NCI-H82 treated with DMSO at 0.1 percent for 48 hours (cell line): ENCODE measurements at regions not wholly inside any gene's neighbourhood (a gene's known extent, or its start where the extent isn't known, plus 50 kb on each side); places are given as distances from the start of the nearest gene placed in this dataset.
A peak's percentile ranks its signal among the peaks of the same experiment; 100 is the strongest.
"Not testable (repeated sequence)": the region's sequence is repeated elsewhere in the genome, so short reads cannot be mapped to it uniquely, and the experiment has no call there.

Source experiments
- DNase-seq: peaks from one replicate; lab custom pipeline; 2025; ENCODE audit not compliant: unreplicated experiment; lab: John Stamatoyannopoulos, UW

DNA sequence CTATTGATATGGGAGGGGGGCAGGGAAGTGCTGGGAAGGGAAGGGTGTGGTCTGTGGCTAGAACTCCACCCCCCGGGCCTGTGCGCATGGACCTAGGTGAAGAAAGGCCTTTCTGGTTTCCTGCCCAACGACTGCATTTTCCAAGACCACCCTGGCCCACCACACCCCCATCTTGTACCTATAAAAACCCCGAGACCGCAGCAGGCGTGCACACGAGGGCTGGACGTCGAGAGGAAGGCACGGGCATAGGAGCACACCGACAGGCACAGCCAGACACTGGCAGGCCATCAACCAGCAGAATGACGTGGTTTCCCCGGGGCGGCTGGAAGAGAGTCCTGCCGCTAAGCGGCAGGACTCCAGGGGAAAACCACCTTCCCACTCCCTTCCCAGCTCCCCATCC is 981.1 kb downstream of the PCDH7 start:
- DNase-seq: no peak

DNA sequence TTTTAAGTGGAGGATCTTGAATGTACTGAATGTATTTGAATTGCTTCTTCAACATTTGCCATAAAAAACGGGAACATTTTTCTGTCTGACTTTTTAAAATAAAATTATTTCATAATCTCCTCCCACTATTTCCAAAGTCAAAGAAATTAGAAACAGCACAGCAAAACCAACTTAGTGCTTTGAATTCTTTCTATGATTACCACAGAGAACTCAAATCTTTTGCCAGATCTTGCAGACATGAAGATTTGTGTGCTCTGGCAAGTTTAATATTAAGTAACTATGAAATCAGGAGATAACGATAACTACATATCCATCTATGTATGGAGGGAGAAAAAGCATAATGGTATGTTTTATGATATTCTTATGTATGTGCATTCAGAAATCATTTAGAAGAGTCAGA is 982.2 kb downstream of the PCDH7 start:
- no peak for DNase-seq

DNA sequence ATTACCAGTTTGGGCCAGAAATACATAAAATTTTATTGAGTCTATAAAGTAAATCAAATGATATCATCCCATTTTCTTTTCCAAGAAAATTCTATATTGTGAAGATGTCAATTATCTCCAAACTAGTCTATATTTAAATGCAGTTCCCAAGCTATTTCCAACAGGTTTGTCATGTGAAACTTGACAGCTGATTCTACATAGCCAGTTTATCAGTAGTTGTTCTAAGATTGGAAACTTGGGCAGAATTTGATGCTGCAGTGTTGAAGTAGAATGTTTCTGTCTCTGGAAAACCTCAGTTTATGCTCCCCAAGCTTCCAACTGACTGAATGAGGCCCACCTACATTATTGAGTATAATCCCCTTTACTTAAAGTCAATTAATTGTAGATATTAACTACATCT is 994.1 kb downstream of the PCDH7 start:
- no peak for DNase-seq

DNA sequence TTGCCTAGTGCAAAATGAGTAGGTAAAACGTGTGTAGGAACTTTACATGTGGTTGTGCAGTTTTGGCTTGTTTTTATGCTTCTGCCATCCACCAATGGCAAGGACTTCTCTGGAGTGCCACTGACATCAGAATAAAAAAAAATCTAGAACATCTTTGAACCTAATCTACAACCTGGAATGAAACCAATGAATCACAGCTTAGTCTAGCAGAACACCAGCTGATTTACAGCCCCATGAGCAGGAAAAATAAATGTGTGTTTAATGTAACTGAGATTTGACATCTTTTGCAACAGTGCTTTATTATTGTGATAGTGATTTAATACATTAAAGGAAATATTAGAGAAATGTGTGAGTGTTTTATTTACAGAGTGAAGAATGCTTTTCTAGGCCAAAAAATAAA is 995.1 kb downstream of the PCDH7 start:
- no peak for DNase-seq

DNA sequence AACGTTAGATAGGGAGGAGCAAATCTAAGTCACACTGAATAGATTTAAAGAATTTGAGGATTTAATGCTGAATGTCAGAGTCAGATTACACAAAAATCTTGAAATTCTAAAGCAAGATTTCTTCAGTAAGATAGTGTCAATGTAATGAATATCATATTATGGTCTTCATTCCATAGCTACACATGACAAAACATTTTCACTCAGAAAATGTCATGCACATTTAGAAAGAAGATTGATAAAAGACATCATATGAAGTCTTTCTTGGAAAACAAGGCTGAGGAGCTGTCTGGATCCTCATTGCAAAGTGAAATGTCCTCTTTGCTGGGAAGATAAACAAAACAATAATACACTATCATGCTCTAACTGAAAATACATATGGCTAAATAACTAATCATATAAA is 1006.9 kb downstream of the PCDH7 start:
- DNase-seq: no peak

DNA sequence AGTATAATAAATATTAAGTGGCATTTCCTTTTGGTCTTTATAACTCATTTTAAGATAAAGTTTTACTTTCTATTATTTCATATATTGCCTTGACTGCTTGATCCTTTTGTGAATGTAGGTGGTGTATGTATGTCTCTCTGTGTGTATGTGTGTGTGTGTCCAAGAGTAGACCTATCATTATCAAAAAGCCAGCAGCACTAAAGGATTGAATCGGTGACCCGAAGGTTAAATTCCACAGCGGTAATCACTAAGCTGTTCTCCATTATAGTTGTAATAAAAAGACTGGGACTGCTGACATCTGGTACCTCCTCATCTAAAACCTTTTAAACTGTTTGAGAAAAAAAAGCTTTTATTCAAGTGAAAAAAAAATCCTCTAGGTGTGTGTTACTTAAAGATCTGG is 1014.8 kb downstream of the PCDH7 start:
- peak; percentile 56 for DNase-seq

DNA sequence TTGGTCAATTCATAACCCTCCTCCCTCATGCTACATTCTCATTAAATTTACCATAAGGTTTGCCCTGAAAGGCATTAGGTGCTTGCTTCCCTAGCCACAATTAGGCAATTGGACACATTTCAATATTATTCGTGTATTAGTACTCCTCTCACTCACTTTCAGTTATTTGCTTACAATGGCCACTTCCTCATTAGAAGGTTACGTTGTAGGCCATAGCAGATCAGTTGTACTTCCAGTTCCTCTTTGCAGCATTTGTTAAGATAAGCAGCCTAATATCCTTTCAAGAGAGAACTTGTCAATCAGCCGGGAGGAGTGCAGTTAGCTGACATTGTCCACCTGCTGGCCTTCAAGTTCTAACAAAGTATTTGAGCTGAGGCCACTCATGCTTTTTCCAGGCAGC is 1017.2 kb downstream of the PCDH7 start:
- DNase-seq: no peak

DNA sequence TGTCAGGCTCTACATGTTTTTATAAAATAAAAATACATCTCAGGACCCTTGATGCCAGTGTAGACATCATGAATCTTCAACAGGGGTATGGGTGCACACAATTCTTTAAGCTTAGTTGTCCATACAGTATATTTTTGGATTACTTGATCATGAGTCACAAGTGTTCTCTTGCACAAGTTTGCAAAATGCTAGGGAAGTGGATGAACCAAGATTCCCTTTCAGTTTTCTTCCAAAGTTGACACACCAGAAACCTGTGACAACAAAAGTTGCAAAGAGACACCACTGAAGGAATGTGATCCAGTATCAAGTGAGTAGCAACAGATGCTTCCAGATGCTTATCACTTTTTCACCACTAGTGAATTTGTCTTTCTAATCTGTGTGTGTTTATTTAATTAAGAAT is 1021.2 kb downstream of the PCDH7 start:
- no peak for DNase-seq

DNA sequence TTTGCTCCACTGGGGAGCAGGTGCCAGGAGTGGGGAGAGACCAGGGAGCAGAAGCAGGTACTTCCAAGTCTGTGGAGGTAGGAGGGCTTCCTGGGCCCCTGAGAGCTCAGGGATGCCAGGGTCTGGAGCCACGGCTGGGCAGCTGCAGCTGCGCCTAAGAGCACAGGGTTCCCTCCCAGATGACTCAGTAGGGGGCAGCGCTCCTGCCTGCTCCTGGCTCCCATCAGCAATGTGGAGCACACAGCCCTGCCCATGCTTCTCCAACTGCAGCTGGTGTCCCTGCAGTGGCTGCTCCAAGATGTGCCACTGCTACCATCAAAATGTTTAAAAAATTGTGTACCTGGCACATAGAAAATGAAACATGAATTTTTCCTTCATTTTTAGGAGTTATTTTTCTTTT is 1028.2 kb downstream of the PCDH7 start:
- DNase-seq: no peak

DNA sequence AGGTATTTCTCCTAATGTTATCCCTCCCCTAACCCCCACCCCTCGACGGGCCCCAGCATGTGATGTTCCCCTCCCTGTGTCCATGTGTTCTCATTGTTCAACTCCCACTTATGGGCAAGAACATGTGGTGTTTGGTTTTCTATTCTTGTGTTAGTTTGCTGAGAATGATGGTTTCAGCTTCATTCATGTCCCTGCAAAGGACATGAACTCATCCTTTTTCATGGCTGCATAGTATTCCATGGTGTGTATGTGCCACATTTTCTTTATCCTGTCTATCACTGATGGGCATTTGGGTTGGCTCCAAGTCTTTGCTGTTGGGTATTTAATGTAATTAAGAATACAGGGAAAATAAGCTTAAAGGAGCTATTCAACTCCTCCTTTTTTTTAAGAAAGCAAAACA is 1030.4 kb downstream of the PCDH7 start:
- not testable (repeated sequence) for DNase-seq

DNA sequence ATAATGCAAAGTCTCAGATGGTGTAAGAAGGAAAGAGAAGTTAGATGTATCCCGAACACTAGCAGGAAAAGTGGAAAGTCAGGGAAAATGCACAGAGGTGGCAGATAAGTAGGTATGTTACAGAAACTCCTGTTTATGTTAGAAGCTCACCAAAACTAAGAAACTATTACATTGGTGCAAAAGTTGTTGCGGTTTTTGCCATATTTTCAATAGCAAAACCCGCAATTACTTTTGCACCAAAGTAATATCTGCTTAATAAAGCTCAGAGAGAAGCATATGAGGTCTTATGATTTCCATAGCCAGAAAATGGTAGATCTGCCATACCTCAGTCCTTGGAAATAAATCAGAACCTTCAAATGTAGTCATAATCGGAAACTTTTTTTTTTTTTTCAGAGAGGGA is 1035.6 kb downstream of the PCDH7 start:
- DNase-seq: no peak

DNA sequence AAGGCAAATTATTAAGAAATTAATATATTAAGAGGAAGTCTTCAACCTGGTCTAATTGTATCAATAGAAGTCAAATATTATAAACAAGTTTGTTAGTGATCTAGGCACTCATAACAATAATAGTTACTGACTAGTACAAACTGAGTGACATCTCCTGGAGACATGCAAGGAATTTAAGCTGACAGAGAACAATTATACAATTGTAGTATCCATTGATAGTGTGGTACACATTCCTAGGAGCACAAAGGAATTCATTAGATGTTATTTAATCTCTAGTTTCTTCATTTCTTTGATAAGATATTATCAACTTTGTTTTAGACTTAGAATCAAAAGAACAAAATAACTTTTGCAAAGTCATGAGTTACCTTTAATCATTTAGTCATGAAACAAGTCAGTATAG is 1048.6 kb downstream of the PCDH7 start:
- no peak for DNase-seq

DNA sequence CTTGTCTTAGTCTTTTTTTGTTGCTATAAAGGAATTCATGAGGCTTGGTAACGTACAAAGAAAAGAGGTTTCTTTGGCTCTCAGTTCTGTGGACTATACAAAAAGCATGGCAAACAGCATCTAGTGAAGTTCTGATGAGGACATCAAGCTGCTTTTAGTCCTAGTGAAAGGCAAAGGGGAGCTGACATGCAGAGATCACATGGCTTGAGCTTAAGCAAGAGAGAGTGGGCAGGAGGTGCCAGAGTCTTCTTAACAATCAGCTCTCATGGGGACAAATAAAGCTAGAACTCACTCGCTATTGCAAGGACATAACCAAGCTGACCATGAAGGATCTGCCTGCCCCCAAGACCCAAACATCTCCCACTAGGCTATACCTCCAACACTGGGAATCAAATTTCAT is 1063.1 kb downstream of the PCDH7 start:
- DNase-seq: no peak

DNA sequence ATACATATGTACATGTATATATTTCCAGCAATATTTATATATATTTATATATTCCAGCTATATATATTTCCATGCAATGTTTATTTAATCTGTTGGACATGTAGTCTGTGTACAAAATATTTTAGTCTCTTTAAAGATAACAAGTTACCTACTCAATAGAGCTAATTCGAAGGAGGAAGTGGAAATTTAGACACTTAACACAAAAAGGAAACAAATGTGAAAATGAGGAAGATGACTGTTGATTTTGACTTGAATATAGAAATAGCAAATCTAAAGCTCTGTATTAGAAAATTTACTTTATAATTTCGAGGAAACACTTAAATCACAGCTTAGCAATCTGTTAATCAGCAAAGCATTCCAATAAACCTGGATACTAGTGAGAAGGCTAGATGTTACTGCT is 1064.4 kb downstream of the PCDH7 start:
- no peak for DNase-seq

DNA sequence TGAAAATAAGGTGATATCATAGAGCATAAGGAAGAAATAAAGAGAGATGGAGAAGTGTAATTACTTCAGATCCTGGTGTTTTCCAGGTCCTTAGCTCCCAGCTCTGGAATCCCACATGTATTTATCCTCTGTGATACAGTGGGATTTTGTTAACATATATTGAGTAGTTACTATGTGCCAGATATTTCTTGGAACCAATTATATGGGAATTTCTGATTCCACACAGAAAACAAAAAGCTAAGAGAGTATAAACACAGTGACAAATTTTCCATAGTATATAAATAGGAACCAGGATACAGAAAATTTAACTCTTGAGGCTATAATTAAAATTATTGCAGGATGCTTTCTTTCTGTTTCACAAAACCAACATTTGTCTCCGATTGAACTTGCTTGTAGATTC is 1067.5 kb downstream of the PCDH7 start:
- DNase-seq: no peak

DNA sequence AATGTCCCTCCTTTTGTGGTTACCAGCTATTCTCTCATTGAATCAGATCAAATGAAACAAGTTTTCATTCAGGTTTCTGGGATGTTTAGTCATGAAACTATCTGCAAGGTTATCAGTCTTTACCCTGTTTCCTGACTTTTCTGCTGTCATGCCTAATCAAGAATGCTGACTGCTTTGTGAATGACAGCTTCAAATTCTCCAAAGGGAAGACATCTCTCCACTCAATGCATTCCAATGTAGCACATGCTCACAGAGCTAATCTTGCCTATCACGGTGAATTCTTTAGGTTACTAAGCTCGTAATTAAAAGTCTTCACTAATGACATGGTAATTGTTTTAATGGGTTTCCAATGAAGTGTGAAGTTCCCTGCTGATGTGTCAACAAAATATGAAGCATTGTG is 1068.5 kb downstream of the PCDH7 start:
- DNase-seq: no peak

DNA sequence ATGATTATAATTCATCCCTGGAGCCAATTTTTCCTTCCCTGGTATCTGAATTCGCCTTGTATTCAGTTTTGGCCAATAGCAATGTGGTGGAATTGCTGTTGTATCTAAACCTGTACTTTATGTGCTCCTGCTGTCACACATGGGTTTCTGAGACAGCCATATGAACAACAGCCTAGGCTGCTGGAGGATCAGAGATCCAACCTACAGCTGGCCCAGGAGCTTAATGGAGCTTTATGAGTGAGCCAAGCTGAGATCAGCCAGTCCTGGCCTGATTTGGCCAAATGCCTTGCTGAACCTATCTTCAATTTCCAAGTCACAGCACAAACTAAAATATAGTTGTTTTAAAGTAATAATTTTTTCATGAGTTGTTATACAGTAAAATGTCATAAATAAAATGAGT is 1071.5 kb downstream of the PCDH7 start:
- DNase-seq: peak; percentile 40

DNA sequence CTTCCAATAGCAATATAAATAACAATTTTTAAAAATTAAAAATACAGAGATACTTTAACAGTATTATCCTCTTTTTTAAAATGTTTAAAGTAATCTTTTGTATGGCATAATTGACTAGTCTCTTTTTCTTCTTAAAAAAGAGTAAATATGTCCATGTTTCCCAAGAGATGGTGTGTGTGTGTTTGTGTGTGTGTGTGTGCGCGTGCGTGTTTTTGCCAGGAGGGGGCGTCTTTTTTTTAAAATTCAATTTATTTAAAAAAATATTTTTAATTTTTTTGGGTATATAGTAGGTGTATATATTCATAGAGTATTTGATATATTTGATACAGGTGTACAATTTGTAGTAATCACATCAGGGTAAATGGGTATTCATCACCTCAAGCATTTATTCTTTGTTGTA is 1073.7 kb downstream of the PCDH7 start:
- DNase-seq: no peak

DNA sequence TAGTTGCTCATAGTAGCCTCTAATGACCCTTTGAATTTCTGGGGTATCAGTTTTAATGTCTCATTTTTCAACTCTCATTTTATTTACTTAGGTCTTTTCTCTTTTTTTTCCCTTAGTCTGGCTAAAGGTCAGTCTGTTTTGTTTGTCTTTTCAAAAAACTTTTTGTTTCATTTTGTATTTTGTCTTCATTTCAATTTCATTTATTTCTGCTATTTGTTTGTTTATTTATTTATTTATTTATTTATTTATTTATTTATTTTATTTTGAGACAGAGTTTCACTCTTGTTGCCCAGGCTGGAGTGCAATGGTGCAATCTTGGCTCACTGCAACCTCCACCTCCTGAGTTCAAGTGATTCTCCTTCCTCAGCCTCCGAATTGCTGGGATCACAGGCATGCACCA is 1076.9 kb downstream of the PCDH7 start:
- DNase-seq: not testable (repeated sequence)

DNA sequence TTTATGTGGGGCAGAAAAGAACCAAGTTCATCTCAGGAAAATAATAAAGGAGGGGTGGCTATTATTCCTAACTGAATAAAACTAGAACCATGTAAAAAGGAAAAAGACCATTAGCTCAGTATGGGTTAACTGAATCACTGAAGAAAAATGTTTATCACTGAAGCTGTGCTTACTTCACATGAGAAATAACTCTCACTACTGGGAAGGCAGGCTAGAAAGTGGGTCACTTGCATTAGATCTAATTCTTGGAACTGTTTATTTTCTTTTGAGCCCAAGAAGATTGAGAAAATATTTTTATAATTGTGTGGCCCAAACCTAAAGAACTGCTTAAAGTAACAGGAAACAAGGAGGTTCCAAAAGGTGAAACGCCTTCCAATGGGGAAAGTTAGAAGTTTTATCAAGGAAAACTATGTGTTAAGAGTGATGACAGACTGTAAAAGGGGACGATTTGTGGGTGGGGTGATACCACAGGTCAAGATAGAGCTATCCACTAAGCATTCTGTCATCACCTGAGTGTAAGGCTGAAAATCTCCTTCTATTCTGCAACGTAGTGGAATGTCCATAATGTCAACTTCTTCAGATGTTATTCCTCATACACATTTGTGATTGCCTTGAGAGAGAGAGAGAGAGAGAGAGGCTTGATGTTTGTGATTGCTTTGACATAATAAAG is 1083.5 kb downstream of the PCDH7 start:
- no peak for DNase-seq

DNA sequence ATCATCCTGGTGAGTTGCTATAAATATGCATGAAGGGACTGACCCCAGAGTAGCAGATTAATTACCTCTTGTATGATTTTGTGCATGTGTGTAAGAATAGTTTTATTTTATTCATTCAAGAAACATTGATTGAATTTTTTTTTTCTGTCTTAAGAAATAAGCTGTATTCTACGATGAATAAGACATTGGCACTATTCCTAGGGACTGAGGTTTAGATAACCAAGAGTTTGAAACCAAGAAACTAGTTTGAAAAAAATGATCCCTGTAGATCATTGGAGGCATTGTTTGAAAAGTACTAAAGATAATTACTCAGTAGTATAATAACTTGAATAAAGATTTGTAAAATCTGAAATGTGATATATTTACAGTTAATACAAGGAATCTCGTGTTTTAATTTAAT is 1086.9 kb downstream of the PCDH7 start:
- no peak for DNase-seq

DNA sequence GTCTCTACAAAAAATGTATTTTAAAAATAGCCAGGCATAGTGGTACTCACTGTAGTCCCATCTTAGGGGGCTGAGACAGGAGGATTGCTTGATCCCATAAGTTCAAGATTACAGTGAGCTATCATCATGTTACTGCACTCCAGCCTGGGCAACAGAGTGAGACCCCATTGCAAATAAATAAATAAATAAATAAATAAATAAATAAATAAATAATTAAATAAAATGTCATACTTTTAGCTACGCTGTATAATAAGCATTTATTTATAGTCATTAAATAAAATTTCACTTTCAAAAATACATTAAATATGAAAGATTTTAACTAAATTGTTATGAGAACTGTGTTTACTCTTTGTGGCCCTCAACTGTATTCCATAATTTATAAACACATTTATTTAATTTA is 1124.2 kb downstream of the PCDH7 start:
- DNase-seq: no peak

DNA sequence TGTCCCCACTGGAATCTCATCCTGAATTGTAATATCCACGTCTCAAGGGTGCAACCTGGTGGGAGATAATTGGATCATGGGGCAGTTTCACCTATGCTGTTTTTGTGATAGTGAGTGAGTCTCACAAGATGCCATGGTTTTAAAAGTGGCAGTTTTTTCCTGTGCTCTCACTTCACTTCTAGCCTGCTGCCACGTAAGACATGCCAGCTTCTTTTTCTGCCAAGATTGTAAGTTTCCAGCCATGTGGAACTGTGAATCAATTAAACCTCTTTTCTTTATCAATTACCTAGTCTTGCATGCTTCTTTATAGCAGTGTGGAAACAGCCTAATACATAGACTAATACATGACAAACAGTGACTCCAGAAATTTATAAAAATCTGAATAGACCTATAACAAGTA is 1131.8 kb downstream of the PCDH7 start:
- DNase-seq: no peak

DNA sequence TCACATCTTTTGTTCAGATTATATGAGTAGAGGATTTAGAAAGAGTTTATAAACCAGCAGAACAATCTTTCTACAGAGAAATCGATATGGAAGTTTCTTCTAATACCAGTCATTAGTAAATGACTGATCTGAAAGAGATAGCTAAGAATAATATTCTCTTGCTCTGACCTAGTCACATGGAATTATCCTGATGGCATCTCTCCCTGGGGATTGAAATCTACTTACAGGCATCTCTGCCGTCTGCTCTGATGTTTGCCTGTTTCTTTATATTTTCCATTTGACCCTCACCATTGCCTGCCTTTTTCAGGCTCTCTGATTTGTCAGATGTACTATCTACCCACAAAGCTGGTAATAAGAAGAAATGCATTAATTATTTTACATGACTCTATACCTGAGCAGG is 1157.3 kb downstream of the PCDH7 start:
- peak; percentile 45 for DNase-seq
